Activated CD8-positive, alpha-beta memory T cell treated with anti-CD3 and anti-CD28 coated beads, Interleukin-2, amount 10 ng/mL, durations not matched to agents 7 days and 5 days (primary cell): ENCODE measurements at regions not wholly inside any gene's neighbourhood (a gene's known extent, or its start where the extent isn't known, plus 50 kb on each side); places are given as distances from the start of the nearest gene placed in this dataset.

Experiments
- ATAC-seq: fragments of 150-1000 bp; cut with Tn5 transposase; one replicate; pipeline ENCODE4 v1.10.0; 2021; ENCODE audit warnings: moderate library complexity
- CTCF ChIA-PET: fragments of 350-600 bp; sonication (Branson Sonifier 250); formaldehyde crosslinking; loops from one replicate; lab custom pipeline; 2021; ENCODE audit warnings: antibody characterized with exemption; lab: Charles Lee
- DNase-seq: peaks from one replicate; pipeline ENCODE4 v3.0.0-alpha.2; 2020
- H3K27ac Mint-ChIP-seq: one replicate; pipeline ENCODE4 v1.8.0; 2021; ENCODE audit warnings: mild to moderate bottlenecking, mixed read lengths
- H3K27me3 Mint-ChIP-seq: one replicate; pipeline ENCODE4 v1.8.0; 2021; ENCODE audit warnings: mixed read lengths
- H3K36me3 Mint-ChIP-seq: one replicate; pipeline ENCODE4 v1.8.0; 2021; ENCODE audit warnings: mild to moderate bottlenecking, mixed read lengths
- H3K4me1 Mint-ChIP-seq: one replicate; pipeline ENCODE4 v1.8.0; 2021; ENCODE audit warnings: mixed read lengths
- H3K4me3 Mint-ChIP-seq: one replicate; pipeline ENCODE4 v1.8.0; 2021; ENCODE audit warnings: mild to moderate bottlenecking, moderate library complexity, mixed read lengths
- H3K9me3 Mint-ChIP-seq: one replicate; pipeline ENCODE4 v1.8.0; 2022; ENCODE audit warnings: low read depth, mixed read lengths

DNA sequence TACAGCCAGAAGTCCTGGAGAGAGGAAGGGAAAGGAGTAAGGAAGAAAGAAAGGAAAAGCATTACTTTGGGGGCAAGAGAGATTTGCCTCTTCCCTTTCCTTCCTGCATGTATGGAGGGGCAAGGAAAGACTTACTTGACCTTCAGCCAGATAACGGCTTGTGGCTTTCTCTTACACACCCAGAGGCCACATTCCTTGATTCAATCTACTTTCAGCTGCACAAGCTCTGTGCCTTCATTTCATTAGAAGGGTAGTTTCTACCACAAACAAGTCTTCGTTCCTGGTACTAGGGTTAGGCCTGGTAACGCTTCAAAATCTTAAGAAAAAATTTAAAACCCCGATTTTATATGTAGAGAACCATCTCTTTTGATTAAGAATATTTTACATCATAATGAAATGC is 835.9 kb downstream of the TUSC7 start:
- no peak for ATAC-seq
- H3K4me3 Mint-ChIP-seq: no peak overlapping the region
- H3K27ac Mint-ChIP-seq: no peak overlapping the region
- H3K27me3 Mint-ChIP-seq: no peaks in the 10 kb centered on the region
- CTCF ChIA-PET: no interaction called here
- DNase-seq: no peak
- no peaks in the 10 kb centered on the region for H3K36me3 Mint-ChIP-seq
- no peaks in the 10 kb centered on the region for H3K4me1 Mint-ChIP-seq
- H3K9me3 Mint-ChIP-seq: peaks cover 5% of the 10 kb centered on the region

DNA sequence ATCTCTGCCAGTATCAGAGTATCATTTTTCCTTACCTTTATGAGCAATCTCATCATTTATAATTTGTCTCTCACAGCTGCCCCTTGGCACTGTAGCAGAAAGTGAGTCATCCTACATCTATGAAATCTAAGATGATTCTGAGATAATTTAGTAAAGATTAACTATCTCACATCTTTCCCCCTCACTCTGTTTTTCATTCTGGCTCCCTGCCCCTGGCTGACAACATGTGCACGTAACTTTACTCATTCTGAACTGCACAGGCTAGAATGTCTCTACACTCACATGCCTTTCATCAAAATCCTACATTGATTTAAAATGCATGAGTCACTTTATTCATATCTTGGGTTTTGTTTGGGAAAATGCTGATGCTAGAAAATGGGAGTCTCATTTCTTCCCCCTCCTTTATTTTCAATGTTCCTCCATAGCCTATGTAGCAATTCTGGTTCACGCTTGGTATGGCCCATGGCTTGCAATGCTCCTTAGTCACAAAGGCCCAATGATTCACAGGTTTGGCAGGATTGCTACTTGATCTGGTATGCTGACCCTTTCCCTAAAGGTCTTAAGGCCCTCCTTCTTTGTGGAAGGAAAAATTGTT is 838.5 kb downstream of the TUSC7 start:
- no peak for ATAC-seq
- CTCF ChIA-PET: no interaction called here
- Mint-ChIP-seq H3K4me3 (no peak overlapping the region), H3K9me3 (peaks cover 11% of the 10 kb centered on the region), H3K27ac (no peak overlapping the region), H3K27me3 (no peaks in the 10 kb centered on the region), H3K36me3 (no peaks in the 10 kb centered on the region), H3K4me1 (no peaks in the 10 kb centered on the region)
- no peak for DNase-seq

DNA sequence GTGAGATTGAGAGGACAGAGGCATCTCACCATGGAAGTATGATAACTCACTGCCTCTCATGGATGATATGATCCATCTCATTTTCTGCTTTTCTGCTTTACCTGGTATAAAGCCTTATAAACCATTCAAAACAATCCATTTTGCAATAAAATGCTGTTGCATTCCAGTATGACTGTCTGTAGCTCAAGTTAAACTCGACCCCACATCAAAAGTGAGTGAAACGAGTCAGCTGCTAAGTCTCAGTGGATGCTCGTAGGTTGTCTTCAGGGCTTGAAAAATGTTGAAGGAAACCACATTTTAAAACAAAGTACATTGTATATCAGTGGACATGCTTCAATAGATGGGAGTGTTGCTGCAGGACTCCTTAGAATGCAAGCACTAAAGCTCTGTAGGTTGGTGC is 839.0 kb downstream of the TUSC7 start:
- Mint-ChIP-seq H3K36me3 (no peaks in the 10 kb centered on the region), H3K27ac (no peak overlapping the region), H3K4me1 (no peaks in the 10 kb centered on the region), H3K27me3 (no peaks in the 10 kb centered on the region), H3K4me3 (no peak overlapping the region), H3K9me3 (peaks cover 11% of the 10 kb centered on the region)
- ATAC-seq (no peak), DNase-seq (no peak)
- CTCF ChIA-PET: no interaction called here

DNA sequence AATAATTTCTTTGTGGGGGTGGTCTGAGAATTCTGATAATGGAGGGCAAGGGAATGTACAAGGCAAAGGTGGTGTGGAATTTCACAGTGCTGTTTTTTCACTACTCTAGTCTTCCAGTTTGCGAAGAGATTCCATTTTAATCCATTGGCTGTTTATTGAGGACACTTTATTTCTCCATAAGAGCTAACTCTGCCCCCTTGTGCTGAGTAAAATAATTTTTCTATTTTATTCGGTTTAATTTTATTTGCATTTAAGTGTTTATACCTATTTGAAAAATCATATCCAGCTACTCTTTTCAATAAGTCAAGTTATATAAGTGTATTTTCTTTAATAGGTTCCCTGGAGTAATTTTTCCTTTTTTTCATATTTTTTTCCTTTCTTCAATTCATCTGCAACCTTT is 840.1 kb downstream of the TUSC7 start:
- no peaks in the 10 kb centered on the region for H3K27me3 Mint-ChIP-seq
- no peak overlapping the region for H3K4me3 Mint-ChIP-seq
- H3K4me1 Mint-ChIP-seq: no peaks in the 10 kb centered on the region
- no peak for ATAC-seq
- CTCF ChIA-PET: no interaction called here
- peaks cover 9% of the 10 kb centered on the region for H3K9me3 Mint-ChIP-seq
- no peak overlapping the region for H3K27ac Mint-ChIP-seq
- H3K36me3 Mint-ChIP-seq: no peaks in the 10 kb centered on the region
- no peak for DNase-seq

DNA sequence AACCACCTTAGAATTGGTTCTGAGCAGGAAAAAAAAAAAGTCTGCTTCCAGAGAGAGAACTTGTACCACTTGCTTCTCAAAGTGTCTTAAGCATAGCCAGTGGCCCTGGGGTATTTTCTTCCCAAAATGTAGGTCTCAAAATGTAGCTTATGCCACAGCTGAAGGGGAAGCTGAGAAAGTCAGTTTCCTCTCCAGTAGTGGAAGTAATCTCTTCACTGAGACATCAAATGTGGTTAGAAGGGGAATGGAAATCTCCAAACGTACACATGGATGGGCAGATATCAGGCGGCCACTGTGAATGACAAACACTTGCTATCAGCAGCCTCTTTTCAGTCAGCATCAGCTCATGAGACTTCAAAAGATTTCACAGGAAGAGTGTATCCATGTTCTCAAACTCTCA is 841.2 kb downstream of the TUSC7 start:
- ATAC-seq (no peak), DNase-seq (no peak)
- Mint-ChIP-seq H3K9me3 (peaks cover 7% of the 10 kb centered on the region), H3K4me3 (no peak overlapping the region), H3K36me3 (no peaks in the 10 kb centered on the region), H3K27me3 (no peaks in the 10 kb centered on the region), H3K27ac (no peak overlapping the region), H3K4me1 (no peaks in the 10 kb centered on the region)
- CTCF ChIA-PET: no interaction called here

DNA sequence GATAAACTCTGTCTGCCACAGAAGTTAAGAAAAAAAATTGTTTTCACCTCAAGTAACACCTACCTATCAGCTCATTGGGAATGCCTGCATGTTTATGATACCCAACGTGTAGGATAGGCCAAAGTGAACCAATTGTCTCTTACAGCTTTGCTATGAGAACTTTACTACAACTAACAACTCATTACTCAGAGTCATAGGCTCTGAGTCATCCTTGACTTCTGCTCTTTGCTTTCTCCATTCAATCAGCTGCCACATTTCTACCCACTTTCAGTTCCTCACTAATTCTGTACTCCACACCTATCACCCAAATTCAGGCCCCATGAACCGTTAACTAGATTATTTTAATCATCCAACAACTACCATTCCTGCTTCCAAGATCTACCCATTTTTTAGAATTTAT is 843.9 kb downstream of the TUSC7 start:
- Mint-ChIP-seq H3K4me1 (no peaks in the 10 kb centered on the region), H3K27ac (no peak overlapping the region), H3K4me3 (no peak overlapping the region), H3K9me3 (peaks cover 7% of the 10 kb centered on the region), H3K27me3 (no peaks in the 10 kb centered on the region), H3K36me3 (no peaks in the 10 kb centered on the region)
- DNase-seq (no peak), ATAC-seq (no peak)
- CTCF ChIA-PET: no interaction called here

DNA sequence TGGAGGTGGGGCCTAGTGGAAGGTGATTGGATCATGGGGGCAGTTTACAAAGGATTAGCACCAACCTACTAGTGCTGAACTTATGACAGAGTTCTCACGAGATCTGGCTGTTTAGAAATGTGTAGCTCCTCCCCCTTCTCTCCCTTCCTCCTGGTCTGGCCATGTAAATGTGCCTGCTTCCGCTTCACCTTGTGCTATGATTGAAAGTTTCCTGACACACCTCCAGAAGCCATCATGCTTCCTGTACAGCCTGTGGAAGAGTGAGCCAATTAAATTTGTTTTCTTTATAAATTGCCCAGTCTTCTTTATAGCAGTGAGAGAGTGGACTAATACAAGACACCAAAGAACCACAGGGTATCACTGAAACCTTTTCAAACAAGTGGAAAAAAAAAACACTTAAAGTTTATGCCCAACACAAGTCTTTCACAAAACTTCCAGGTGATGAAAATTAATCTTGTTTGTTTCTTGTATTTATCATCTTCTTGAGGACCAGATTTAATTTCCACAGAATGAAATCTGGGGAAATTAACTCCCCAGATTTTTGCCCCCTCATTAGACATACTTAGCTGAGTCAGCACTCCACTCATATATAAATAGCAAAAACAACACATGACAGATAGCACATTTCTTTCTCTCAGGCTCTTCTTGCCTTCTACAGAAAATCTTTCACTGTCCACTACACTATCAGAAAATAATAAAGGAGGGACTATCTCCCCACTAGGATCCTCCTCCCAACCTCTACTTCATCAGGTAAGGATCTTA is 847.2 kb downstream of the TUSC7 start:
- no peak for DNase-seq
- Mint-ChIP-seq H3K4me3 (no peak overlapping the region), H3K27ac (no peak overlapping the region), H3K9me3 (peaks cover 10% of the 10 kb centered on the region), H3K4me1 (no peaks in the 10 kb centered on the region), H3K27me3 (no peaks in the 10 kb centered on the region), H3K36me3 (no peaks in the 10 kb centered on the region)
- CTCF ChIA-PET: no interaction called here
- ATAC-seq: no peak

DNA sequence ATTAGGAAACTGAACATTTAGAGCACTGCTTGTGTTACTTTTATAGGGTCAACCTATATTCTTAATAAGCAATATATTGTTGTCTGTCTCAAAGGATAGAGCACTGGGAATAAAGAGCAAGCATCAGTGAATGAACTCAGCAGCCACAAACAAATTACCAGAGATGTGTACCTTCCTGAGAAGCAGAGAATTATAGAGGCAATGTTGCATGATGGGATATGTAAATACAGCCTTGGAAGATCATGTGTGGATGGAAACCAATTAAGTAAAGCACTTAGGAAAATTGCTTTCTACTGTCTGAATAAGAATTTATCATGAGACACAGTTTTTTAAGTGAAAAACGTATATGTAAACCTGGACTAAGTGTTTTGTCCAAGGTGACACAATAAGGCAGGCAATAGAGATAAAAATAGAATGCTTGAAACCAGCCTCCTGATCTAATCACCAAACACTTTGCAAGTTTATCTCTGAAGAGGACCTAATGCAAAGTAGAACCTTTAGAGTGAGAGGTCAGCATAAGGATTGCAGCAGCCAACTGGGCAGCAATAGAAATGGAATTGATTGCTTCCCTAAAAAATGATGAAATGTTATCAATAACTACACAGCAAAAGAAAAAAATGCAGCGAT is 848.0 kb downstream of the TUSC7 start:
- Mint-ChIP-seq H3K27me3 (no peaks in the 10 kb centered on the region), H3K4me1 (no peaks in the 10 kb centered on the region), H3K4me3 (no peak overlapping the region), H3K9me3 (peaks cover 5% of the 10 kb centered on the region), H3K36me3 (no peaks in the 10 kb centered on the region), H3K27ac (no peak overlapping the region)
- DNase-seq (no peak), ATAC-seq (no peak)
- CTCF ChIA-PET: no interaction called here

DNA sequence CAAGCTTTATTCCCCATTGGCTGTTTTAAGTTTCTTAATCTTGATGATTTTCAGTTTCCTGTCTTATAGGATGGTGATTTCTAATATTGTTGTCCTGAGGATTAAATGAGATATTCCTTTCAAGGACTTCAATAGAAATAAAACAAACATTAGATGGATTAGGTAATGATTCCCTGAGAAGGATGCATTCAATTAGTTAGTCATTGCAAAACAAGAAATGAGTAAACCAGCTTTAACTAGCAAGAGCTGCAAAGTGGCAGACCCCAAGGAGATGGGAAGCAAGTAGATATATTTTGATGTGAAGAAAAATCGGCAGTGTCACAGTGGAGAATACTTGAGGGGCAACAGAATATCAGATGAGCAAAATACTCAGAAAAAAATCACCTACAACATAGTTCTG is 849.1 kb downstream of the TUSC7 start:
- H3K36me3 Mint-ChIP-seq: no peaks in the 10 kb centered on the region
- CTCF ChIA-PET: no interaction called here
- H3K4me3 Mint-ChIP-seq: no peak overlapping the region
- no peaks in the 10 kb centered on the region for H3K4me1 Mint-ChIP-seq
- H3K27ac Mint-ChIP-seq: no peak overlapping the region
- peaks cover 8% of the 10 kb centered on the region for H3K9me3 Mint-ChIP-seq
- no peaks in the 10 kb centered on the region for H3K27me3 Mint-ChIP-seq
- DNase-seq (no peak), ATAC-seq (no peak)

DNA sequence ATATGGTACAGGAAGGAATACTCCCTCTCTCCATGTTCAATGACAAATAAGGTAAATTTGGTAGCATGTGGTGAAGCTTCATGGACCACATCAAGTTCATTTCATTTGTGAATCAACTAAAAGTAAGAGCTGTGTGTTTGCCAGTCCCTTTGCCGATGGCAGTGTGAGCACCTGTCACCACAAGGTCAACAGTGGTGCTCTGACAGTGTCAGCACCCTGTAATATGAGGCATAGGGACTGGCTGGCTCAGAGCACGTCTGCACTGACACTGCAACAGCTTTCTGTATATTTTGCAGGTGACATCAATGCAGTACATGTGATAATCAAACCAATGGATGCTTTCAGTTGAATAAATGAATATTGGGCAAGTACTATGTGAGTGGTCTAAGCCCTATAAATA is 852.4 kb downstream of the TUSC7 start:
- no peak overlapping the region for H3K27ac Mint-ChIP-seq
- CTCF ChIA-PET: no interaction called here
- peaks cover 9% of the 10 kb centered on the region for H3K9me3 Mint-ChIP-seq
- no peaks in the 10 kb centered on the region for H3K36me3 Mint-ChIP-seq
- no peaks in the 10 kb centered on the region for H3K4me1 Mint-ChIP-seq
- H3K4me3 Mint-ChIP-seq: no peak overlapping the region
- ATAC-seq (no peak), DNase-seq (no peak)
- H3K27me3 Mint-ChIP-seq: no peaks in the 10 kb centered on the region

DNA sequence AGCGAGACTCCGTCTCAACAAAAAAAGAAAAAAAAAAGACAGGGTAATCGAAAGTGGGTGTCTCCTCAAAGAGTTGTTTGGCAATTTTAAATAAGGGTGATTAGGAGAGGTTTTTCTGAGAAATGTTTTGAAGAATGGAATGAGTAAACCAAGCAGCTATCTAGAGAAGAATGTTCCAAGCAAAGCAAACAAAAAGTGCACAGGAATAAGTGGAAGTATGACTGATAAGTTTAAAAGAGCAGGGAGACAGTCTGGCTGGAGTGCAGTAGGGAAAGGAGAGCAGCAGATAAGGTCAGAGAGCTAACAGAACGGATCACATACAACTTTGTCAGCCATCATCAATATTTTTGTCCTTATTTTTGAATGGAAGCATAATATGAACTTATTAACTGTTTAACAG is 853.5 kb downstream of the TUSC7 start:
- no peak overlapping the region for H3K27ac Mint-ChIP-seq
- no peaks in the 10 kb centered on the region for H3K4me1 Mint-ChIP-seq
- DNase-seq: no peak
- ATAC-seq: no peak
- CTCF ChIA-PET: no interaction called here
- H3K4me3 Mint-ChIP-seq: no peak overlapping the region
- H3K27me3 Mint-ChIP-seq: no peaks in the 10 kb centered on the region
- no peaks in the 10 kb centered on the region for H3K36me3 Mint-ChIP-seq
- peaks cover 9% of the 10 kb centered on the region for H3K9me3 Mint-ChIP-seq

DNA sequence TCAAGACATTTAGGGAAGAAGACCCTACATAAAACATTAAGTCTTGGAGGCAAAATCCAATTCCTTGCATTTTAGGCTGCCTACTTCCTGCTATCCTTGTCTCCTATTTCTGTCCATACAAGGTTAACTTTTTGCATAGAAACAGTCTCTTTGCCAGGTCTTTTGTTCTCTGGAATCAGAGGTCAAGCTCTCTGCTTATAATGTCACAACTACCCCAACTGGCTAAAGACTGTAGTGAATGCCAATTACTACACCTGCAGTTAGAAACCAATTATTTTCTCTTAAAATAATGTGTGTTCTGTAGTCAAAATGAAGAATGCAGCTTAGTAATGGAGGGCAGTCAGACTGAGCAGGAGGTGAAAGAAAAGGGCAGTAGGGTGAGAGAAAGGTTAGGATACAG is 856.2 kb downstream of the TUSC7 start:
- no peaks in the 10 kb centered on the region for H3K36me3 Mint-ChIP-seq
- peaks cover 6% of the 10 kb centered on the region for H3K9me3 Mint-ChIP-seq
- no peak overlapping the region for H3K4me3 Mint-ChIP-seq
- no peaks in the 10 kb centered on the region for H3K4me1 Mint-ChIP-seq
- DNase-seq: no peak
- no peaks in the 10 kb centered on the region for H3K27me3 Mint-ChIP-seq
- no peak overlapping the region for H3K27ac Mint-ChIP-seq
- CTCF ChIA-PET: no interaction called here
- ATAC-seq: no peak

DNA sequence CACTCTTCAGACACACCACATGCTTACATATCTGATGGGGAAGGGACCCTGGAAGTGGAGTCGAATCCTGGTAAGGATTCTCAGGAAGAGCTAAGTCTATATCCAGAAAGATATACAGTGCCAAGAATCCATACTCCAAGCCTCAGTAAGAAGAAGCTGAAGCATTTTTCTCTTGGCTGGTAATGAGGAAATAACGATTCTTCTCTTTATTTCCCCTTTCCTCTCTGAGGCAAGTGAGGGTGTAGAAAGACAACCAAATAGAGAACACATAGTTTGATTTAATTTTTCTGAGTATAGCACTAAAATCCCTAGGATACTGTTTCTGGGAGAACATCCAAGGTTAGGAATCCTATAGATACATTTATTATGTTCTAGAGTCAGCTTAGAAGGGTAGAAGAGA is 857.3 kb downstream of the TUSC7 start:
- no peak overlapping the region for H3K4me3 Mint-ChIP-seq
- no peaks in the 10 kb centered on the region for H3K4me1 Mint-ChIP-seq
- no peak overlapping the region for H3K27ac Mint-ChIP-seq
- no peaks in the 10 kb centered on the region for H3K36me3 Mint-ChIP-seq
- no peaks in the 10 kb centered on the region for H3K27me3 Mint-ChIP-seq
- ATAC-seq (no peak), DNase-seq (no peak)
- CTCF ChIA-PET: no interaction called here
- H3K9me3 Mint-ChIP-seq: peaks cover 6% of the 10 kb centered on the region

DNA sequence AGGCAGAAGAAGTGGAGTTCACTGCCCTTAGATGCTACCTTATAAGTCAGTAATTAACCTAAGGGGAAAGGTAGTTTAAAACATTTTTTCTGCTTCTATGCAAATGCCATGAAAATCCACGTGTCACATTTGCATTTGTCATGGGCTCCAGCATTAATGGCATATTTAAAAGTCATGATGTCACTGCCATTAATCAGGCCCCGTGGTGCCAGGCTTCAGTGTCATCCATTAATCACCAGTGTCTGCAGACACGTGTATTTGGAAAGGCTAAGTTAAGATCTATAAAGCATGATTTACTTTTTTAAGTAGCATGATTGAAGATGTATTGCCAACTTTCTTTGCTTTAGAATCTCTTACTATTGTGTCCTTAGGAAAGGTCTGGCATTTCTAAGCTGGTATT is 857.8 kb downstream of the TUSC7 start:
- Mint-ChIP-seq H3K9me3 (peaks cover 6% of the 10 kb centered on the region), H3K4me3 (no peak overlapping the region), H3K27me3 (no peaks in the 10 kb centered on the region), H3K4me1 (no peaks in the 10 kb centered on the region), H3K27ac (no peak overlapping the region), H3K36me3 (no peaks in the 10 kb centered on the region)
- DNase-seq (no peak), ATAC-seq (no peak)
- CTCF ChIA-PET: no interaction called here
